KMS-11 (cell line): ENCODE measurements at regions not wholly inside any gene's neighbourhood (a gene's known extent, or its start where the extent isn't known, plus 50 kb on each side); places are given as distances from the start of the nearest gene placed in this dataset.

ENCODE experiments used
- H2AFZ ChIP-seq: fragments of 200-600 bp; sonication (generic); 2 replicates; pipeline ENCODE4 v1.6.1; 2016; ENCODE audit warnings: antibody characterized with exemption, mixed run types, low read depth
- H3K27ac ChIP-seq: fragments of 200-600 bp; sonication (generic); 2 replicates; pipeline ENCODE4 v1.6.1; 2016; ENCODE audit warnings: mild to moderate bottlenecking, mixed run types
- H3K27me3 ChIP-seq: fragments of 200-600 bp; sonication (generic); 2 replicates; pipeline ENCODE4 v1.6.1; 2017; ENCODE audit warnings: mild to moderate bottlenecking, low read depth, mixed run types, moderate library complexity; ENCODE audit not compliant: insufficient read depth
- H3K36me3 ChIP-seq: fragments of 200-600 bp; sonication (generic); 2 replicates; pipeline ENCODE4 v1.6.1; 2017; ENCODE audit warnings: mild to moderate bottlenecking, mixed run types; ENCODE audit not compliant: insufficient read depth
- H3K4me1 ChIP-seq: fragments of 200-600 bp; sonication (generic); 2 replicates; pipeline ENCODE4 v1.6.1; 2016; ENCODE audit warnings: mild to moderate bottlenecking, low read depth, mixed run types; ENCODE audit not compliant: poor library complexity, severe bottlenecking
- H3K4me2 ChIP-seq: fragments of 200-600 bp; sonication (generic); 2 replicates; pipeline ENCODE4 v1.7.0; 2016; ENCODE audit warnings: mild to moderate bottlenecking, mixed run types
- H3K4me3 ChIP-seq: fragments of 200-600 bp; sonication (generic); IDR thresholded peaks from 2 replicates; pipeline ENCODE4 v1.6.1; 2017; ENCODE audit warnings: low read depth, low read length, mixed read lengths; ENCODE audit not compliant: insufficient read depth
- H3K79me2 ChIP-seq: fragments of 200-600 bp; sonication (generic); 2 replicates; pipeline ENCODE4 v1.6.1; 2016; ENCODE audit warnings: low read depth, mixed run types; ENCODE audit not compliant: insufficient read depth
- H3K9ac ChIP-seq: fragments of 200-600 bp; sonication (generic); 2 replicates; pipeline ENCODE4 v1.6.1; 2016; ENCODE audit warnings: mild to moderate bottlenecking, mixed run types
- H4K20me1 ChIP-seq: fragments of 200-600 bp; sonication (generic); 2 replicates; pipeline ENCODE4 v1.6.1; 2016; ENCODE audit warnings: mild to moderate bottlenecking, mixed run types; ENCODE audit not compliant: insufficient read depth
- CTCF ChIP-seq: fragments of 200-600 bp; sonication (generic); conservative IDR thresholded peaks from 2 replicates; pipeline ENCODE4 v1.6.1; 2017; ENCODE audit warnings: low read depth, mild to moderate bottlenecking, antibody characterized with exemption, low read length, moderate library complexity, mixed read lengths

- no peaks in the 10 kb centered on the region for H3K27me3 ChIP-seq
- no peak overlapping the region for H3K4me2 ChIP-seq
- no peak overlapping the region for H3K4me3 ChIP-seq
- no peaks in the 10 kb centered on the region for H4K20me1 ChIP-seq
- H3K9ac ChIP-seq, result no peak overlapping the region
- no peak overlapping the region for H2AFZ ChIP-seq
- no peak for TF ChIP-seq CTCF
- H3K79me2 ChIP-seq, result no peaks in the 10 kb centered on the region
- no peak overlapping the region for H3K27ac ChIP-seq
- no peaks in the 10 kb centered on the region for H3K4me1 ChIP-seq
- H3K36me3 ChIP-seq, result no peaks in the 10 kb centered on the region
Observed at GRCh38 chr16:5314377-5314776, 216.8 kb upstream of the EEF2KMT start.

GRCh38 chr16:5309946-5310611 lies 212.5 kb upstream of the EEF2KMT start:
- TF ChIP-seq CTCF, result no peak
- no peak overlapping the region for H2AFZ ChIP-seq
- H3K4me2 ChIP-seq, result no peak overlapping the region

GRCh38 chr16:5305023-5305422 lies 207.4 kb upstream of the EEF2KMT start:
- no peak overlapping the region for H2AFZ ChIP-seq
- no peaks in the 10 kb centered on the region for H4K20me1 ChIP-seq
- H3K27me3 ChIP-seq, result no peaks in the 10 kb centered on the region
- no peaks in the 10 kb centered on the region for H3K79me2 ChIP-seq
- TF ChIP-seq CTCF, result no peak
- no peak overlapping the region for H3K27ac ChIP-seq
- no peak overlapping the region for H3K4me2 ChIP-seq
- H3K4me3 ChIP-seq, result no peak overlapping the region
- H3K9ac ChIP-seq, result no peak overlapping the region
- no peaks in the 10 kb centered on the region for H3K36me3 ChIP-seq
- no peaks in the 10 kb centered on the region for H3K4me1 ChIP-seq

More at GRCh38 chr16:5309946-5310611, 212.5 kb upstream of the EEF2KMT start:
- Histone ChIP-seq H3K36me3 (no peaks in the 10 kb centered on the region), H3K27ac (no peak overlapping the region), H3K4me1 (no peaks in the 10 kb centered on the region), H3K27me3 (no peaks in the 10 kb centered on the region), H4K20me1 (no peaks in the 10 kb centered on the region), H3K4me3 (no peak overlapping the region), H3K79me2 (no peaks in the 10 kb centered on the region), H3K9ac (no peak overlapping the region)

GRCh38 chr16:5302372-5303114 lies 204.9 kb upstream of the EEF2KMT start:
- Histone ChIP-seq H3K27me3 (no peaks in the 10 kb centered on the region), H3K27ac (no peak overlapping the region)
- TF ChIP-seq CTCF, result no peak

More at GRCh38 chr16:5302372-5303114, 204.9 kb upstream of the EEF2KMT start:
- Histone ChIP-seq H2AFZ (no peak overlapping the region), H3K4me3 (no peak overlapping the region), H3K9ac (no peak overlapping the region), H3K79me2 (no peaks in the 10 kb centered on the region), H3K4me1 (no peaks in the 10 kb centered on the region), H3K36me3 (no peaks in the 10 kb centered on the region), H3K4me2 (no peak overlapping the region), H4K20me1 (no peaks in the 10 kb centered on the region)
